ENCODE measurements at regions not wholly inside any gene's neighbourhood (a gene's known extent, or its start where the extent isn't known, plus 50 kb on each side); places are given as distances from the start of the nearest gene placed in this dataset.

GRCh38 chr9:84412654-84413053 lies 72.1 kb upstream of the SLC28A3 start:
- intact Hi-C loops (cut with DNase I): no loop called here
- no peaks in the 10 kb centered on the region for H3K4me1 ChIP-seq
- H3K36me3 ChIP-seq: no peaks in the 10 kb centered on the region
- no peak overlapping the region for H3K4me3 ChIP-seq
- no peak for DNase-seq (ENCODE audit: extremely low spot score in 2 of 2)
- no peaks in the 10 kb centered on the region for H3K9me3 ChIP-seq
- no peak for TF ChIP-seq POLR2AphosphoS5 (IDR thresholded peaks at IDR 0.05; ENCODE audit: insufficient read depth in 1 of 2, low read depth in 1 of 2)
- no peak for TF ChIP-seq CTCF (IDR thresholded peaks at IDR 0.05)
- no peak for TF ChIP-seq POLR2A (IDR thresholded peaks at IDR 0.05)
- H3K27ac ChIP-seq: no peak overlapping the region
- H3K27me3 ChIP-seq: no peaks in the 10 kb centered on the region

GRCh38 chr9:84413301-84413700 lies 72.7 kb upstream of the SLC28A3 start:
- intact Hi-C loops (cut with DNase I): no loop called here
- no peaks in the 10 kb centered on the region for H3K4me1 ChIP-seq
- no peaks in the 10 kb centered on the region for H3K27me3 ChIP-seq
- DNase-seq (ENCODE audit: extremely low spot score in 2 of 2): no peak
- H3K36me3 ChIP-seq: no peaks in the 10 kb centered on the region
- no peaks in the 10 kb centered on the region for H3K9me3 ChIP-seq
- H3K27ac ChIP-seq: no peak overlapping the region
- TF ChIP-seq POLR2AphosphoS5 (IDR thresholded peaks at IDR 0.05; ENCODE audit: insufficient read depth in 1 of 2, low read depth in 1 of 2) (no peak), CTCF (IDR thresholded peaks at IDR 0.05) (no peak), POLR2A (IDR thresholded peaks at IDR 0.05) (no peak)
- no peak overlapping the region for H3K4me3 ChIP-seq

GRCh38 chr9:84419031-84419602 lies 78.6 kb upstream of the SLC28A3 start:
- TF ChIP-seq POLR2AphosphoS5 (IDR thresholded peaks at IDR 0.05; ENCODE audit: insufficient read depth in 1 of 2, low read depth in 1 of 2) (no peak), POLR2A (IDR thresholded peaks at IDR 0.05) (no peak), CTCF (IDR thresholded peaks at IDR 0.05) (no peak)
- H3K27me3 ChIP-seq: no peaks in the 10 kb centered on the region
- H3K4me3 ChIP-seq: no peak overlapping the region
- no peaks in the 10 kb centered on the region for H3K4me1 ChIP-seq
- H3K27ac ChIP-seq: no peak overlapping the region
- no peaks in the 10 kb centered on the region for H3K36me3 ChIP-seq
- no peak for DNase-seq (ENCODE audit: extremely low spot score in 2 of 2)
- no peaks in the 10 kb centered on the region for H3K9me3 ChIP-seq
- intact Hi-C loops (cut with DNase I): no loop called here

- Histone ChIP-seq H3K4me1 (no peaks in the 10 kb centered on the region), H3K36me3 (no peaks in the 10 kb centered on the region), H3K27ac (no peak overlapping the region), H3K27me3 (no peaks in the 10 kb centered on the region), H3K4me3 (no peak overlapping the region), H3K9me3 (no peaks in the 10 kb centered on the region)
- no peak for DNase-seq (ENCODE audit: extremely low spot score in 2 of 2)
- intact Hi-C loops (cut with DNase I): no loop called here
- TF ChIP-seq POLR2A (IDR thresholded peaks at IDR 0.05): no peak
- no peak for TF ChIP-seq POLR2AphosphoS5 (IDR thresholded peaks at IDR 0.05; ENCODE audit: insufficient read depth in 1 of 2, low read depth in 1 of 2)
- no peak for TF ChIP-seq CTCF (IDR thresholded peaks at IDR 0.05)
Observed at GRCh38 chr9:84424931-84425330, 84.4 kb upstream of the SLC28A3 start.

- no peaks in the 10 kb centered on the region for H3K4me1 ChIP-seq
- DNase-seq (ENCODE audit: extremely low spot score in 2 of 2): no peak
- H3K9me3 ChIP-seq: no peaks in the 10 kb centered on the region
- no peaks in the 10 kb centered on the region for H3K27me3 ChIP-seq
- H3K27ac ChIP-seq: no peak overlapping the region
- TF ChIP-seq POLR2A (IDR thresholded peaks at IDR 0.05): no peak
- no peak for TF ChIP-seq POLR2AphosphoS5 (IDR thresholded peaks at IDR 0.05; ENCODE audit: insufficient read depth in 1 of 2, low read depth in 1 of 2)
- H3K36me3 ChIP-seq: no peaks in the 10 kb centered on the region
- no peak overlapping the region for H3K4me3 ChIP-seq
- intact Hi-C loops (cut with DNase I): no loop called here
Observed at GRCh38 chr9:84432746-84433145, 92.2 kb upstream of the SLC28A3 start.

All from vagina (tissue), 2 donors.